Kidney (tissue), 13 donors: ENCODE measurements at regions not wholly inside any gene's neighbourhood (a gene's known extent, or its start where the extent isn't known, plus 50 kb on each side); places are given as distances from the start of the nearest gene placed in this dataset.
"Not testable (repeated sequence)": the region's sequence is repeated elsewhere in the genome, so short reads cannot be mapped to it uniquely, and the experiment has no call there.

Experiments used
- DNase-seq, 5 donors: peaks; one replicate each; pipeline ENCODE4 v3.0.0-alpha.2; 2013 to 2020
- FAIRE-seq: peaks from 2 replicates; lab custom pipeline; 2012; peaks lifted over from hg19 to GRCh38; lab: Jason Lieb, UNC
- H3K27ac ChIP-seq, 2 donors: one replicate each; pipeline ENCODE4 v1.7.0; 2013; ENCODE audit warnings: low read depth in 2 of 2, low read length in 2 of 2, inconsistent platforms in 1 of 2
- H3K27me3 ChIP-seq: one replicate; pipeline ENCODE4 v1.7.1; 2013; ENCODE audit warnings: low read length, inconsistent platforms; ENCODE audit not compliant: control insufficient read depth, insufficient read depth
- H3K36me3 ChIP-seq, 3 donors: one replicate each; pipeline versions ENCODE4 v1.7.0 to v1.7.1; 2013; ENCODE audit warnings: low read length in 3 of 3, control low read depth in 1 of 3, inconsistent platforms in 1 of 3; ENCODE audit not compliant: insufficient read depth in 3 of 3, control insufficient read depth in 2 of 3
- H3K4me1 ChIP-seq, 3 donors: one replicate each; pipeline versions ENCODE4 v1.7.0 to v1.7.1; 2013; ENCODE audit warnings: low read length in 3 of 3, inconsistent platforms in 1 of 3, low read depth in 1 of 3; ENCODE audit not compliant: control insufficient read depth in 2 of 3, insufficient read depth in 2 of 3
- H3K4me3 ChIP-seq, 3 donors: one replicate each; pipeline versions ENCODE4 v1.7.0 to v1.8.1; 2013; ENCODE audit warnings: low read length in 3 of 3, control low read depth in 1 of 3, inconsistent platforms in 1 of 3
- H3K9ac ChIP-seq, 3 donors: one replicate each; pipeline versions ENCODE4 v1.7.0 to v1.7.1; 2013; ENCODE audit warnings: low read length in 3 of 3, control low read depth in 1 of 3, inconsistent platforms in 1 of 3
- H3K9me3 ChIP-seq, 3 donors: one replicate each; pipeline versions ENCODE4 v1.7.0 to v1.7.1; 2013; ENCODE audit warnings: low read length in 3 of 3, control low read depth in 1 of 3, inconsistent platforms in 1 of 3; ENCODE audit not compliant: control insufficient read depth in 2 of 3, insufficient read depth in 1 of 3
- CTCF ChIP-seq: IDR thresholded peaks from 3 replicates; pipeline ENCODE4 v1.5.1; 2012; ENCODE audit warnings: mild to moderate bottlenecking, moderate library complexity, borderline replicate concordance; ENCODE audit not compliant: insufficient read depth; ENCODE audit errors: extremely low read depth
- intact Hi-C: fragments of 100-400 bp; cut with DNase I; formaldehyde crosslinking; loops from one replicate; pipeline ENCODE4 v1.11.1; 2022
- donor health status: control.
- donor health status: control.
- donor health status: control.
- donor health status: control.
- donor health status: control.
- donor health status: DM: yes; HTN: yes; CAD: no.
- donor health status: Normal renal cell carcinoma (clear cell type).

GRCh38 chr5:94057217-94057616, 315.8 kb upstream of the POU5F2 start:
- Histone ChIP-seq H3K36me3 (no peaks in the 10 kb centered on the region), H3K4me3 (no peak overlapping the region), H3K4me1 (no peaks in the 10 kb centered on the region), H3K9me3 (no peaks in the 10 kb centered on the region), H3K27ac (no peak overlapping the region), H3K9ac (no peak overlapping the region), H3K27me3 (no peaks in the 10 kb centered on the region)
- intact Hi-C loops: no loop called here
- DNase-seq: no peak
- no peak for TF ChIP-seq CTCF
- no peak for FAIRE-seq

DNA sequence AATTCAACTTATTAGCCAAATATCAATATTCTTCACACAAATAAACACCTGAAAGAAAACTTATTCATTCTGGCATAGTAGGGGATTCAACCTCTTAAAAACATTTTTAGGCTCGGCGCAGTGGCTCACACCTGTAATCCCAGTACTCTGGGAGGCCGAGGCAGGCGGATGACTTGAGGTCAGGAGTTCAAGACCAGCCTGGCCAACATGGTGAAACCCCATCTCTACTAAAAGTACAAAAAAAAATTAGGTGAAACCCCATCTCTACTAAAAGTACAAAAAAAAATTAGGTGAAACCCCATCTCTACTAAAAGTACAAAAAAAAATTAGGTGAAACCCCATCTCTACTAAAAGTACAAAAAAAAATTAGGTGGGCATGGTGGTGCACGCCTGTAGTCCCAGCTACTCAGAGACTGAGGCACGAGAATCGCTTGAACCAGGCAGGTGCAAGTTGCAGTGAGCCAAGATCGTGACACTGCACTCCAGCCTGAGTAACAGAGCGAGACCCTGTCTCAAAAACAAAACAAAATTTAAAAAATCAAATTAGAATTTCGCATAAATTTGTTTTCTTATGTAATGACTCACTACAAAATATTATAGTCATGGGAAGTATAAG, 308.0 kb upstream of the POU5F2 start:
- H3K36me3 ChIP-seq, intact Hi-C loops, H3K9ac ChIP-seq, H3K9me3 ChIP-seq, H3K4me3 ChIP-seq, H3K27me3 ChIP-seq, H3K4me1 ChIP-seq, DNase-seq, FAIRE-seq, H3K27ac ChIP-seq: not testable (repeated sequence)

DNA sequence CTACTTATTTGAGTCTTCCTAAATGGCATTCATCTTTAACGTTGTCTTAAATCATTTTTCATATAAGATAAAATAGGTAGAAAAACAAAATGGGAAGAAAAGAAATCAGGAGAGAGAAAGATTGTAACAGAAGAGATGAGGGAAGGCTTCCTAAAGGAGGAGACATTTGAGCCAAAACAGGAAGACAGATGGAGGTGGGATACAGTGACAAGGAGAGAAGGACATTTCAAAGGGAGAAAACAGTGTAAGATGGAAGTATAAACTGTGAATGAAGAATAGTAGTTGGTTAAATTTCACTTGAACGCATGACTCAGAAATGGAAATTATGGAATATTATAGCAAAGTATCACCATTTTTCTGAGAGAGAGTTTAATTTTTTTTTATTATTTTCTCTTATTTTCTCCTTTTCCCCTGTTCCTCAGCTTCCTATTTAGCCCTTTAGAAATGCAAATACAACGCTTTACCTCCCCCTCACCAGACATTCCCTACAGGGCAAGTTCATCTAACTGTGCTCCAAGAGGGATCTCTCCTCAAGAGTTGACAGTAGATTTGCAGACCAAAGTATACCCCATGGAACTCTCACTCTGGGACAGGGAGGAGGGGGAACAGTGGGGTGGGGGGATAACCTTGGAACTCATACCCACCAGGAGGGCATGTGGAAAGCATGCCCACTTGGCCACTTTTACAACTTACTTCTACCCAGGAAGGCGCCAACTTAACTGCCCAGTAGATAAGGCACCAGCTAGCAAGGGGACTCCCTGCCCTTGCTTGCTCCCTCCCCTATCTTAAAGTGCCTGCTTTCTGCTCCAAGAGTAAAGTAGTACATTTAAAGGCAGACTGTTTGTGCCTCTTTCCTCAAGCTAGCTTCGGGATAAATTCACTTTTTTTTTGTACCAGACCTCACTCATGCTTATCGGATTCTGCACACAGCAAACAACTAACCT, 304.7 kb upstream of the POU5F2 start:
- no peak for FAIRE-seq
- intact Hi-C loops: no loop called here

More for the DNA sequence above, 304.7 kb upstream of the POU5F2 start:
- Histone ChIP-seq H3K36me3 (peaks cover 0 to 4% (median 0%) of the 10 kb centered on the region in 3 donors), H3K9ac (no peak overlapping the region), H3K4me1 (no peaks in the 10 kb centered on the region), H3K27ac (no peak overlapping the region), H3K9me3 (no peaks in the 10 kb centered on the region), H3K4me3 (no peak overlapping the region), H3K27me3 (no peaks in the 10 kb centered on the region)
- no peak for DNase-seq
- TF ChIP-seq CTCF: no peak
